HG03196 (cell line): ENCODE measurements at regions not wholly inside any gene's neighbourhood (a gene's known extent, or its start where the extent isn't known, plus 50 kb on each side); places are given as distances from the start of the nearest gene placed in this dataset.
"Not testable (repeated sequence)": the region's sequence is repeated elsewhere in the genome, so short reads cannot be mapped to it uniquely, and the experiment has no call there.

Experiments
- ATAC-seq: cut with Tn5 transposase; IDR thresholded peaks from one replicate; pipeline ENCODE4 v1.9.1; 2021; ENCODE audit not compliant: unreplicated experiment

- ATAC-seq, result no peak
These were observed 441.1 kb downstream of the SETD4 start for GRCh38 chr21:35619184-35619583.

GRCh38 chr21:35617491-35617890 is 442.8 kb downstream of the SETD4 start:
- no peak for ATAC-seq

- ATAC-seq, result no peak
These were observed 444.2 kb downstream of the SETD4 start for GRCh38 chr21:35616090-35616489.

- no peak for ATAC-seq
These were observed 445.0 kb downstream of the SETD4 start for GRCh38 chr21:35615325-35615724.

GRCh38 chr21:35614396-35614921 is 445.9 kb downstream of the SETD4 start:
- ATAC-seq, result no peak

GRCh38 chr21:35611708-35612132 is 448.6 kb downstream of the SETD4 start:
- no peak for ATAC-seq

GRCh38 chr21:35609263-35609662 is 451.1 kb downstream of the SETD4 start:
- ATAC-seq, result no peak

- ATAC-seq, result no peak
These were observed 452.9 kb downstream of the SETD4 start for GRCh38 chr21:35607406-35607805.

- ATAC-seq, result no peak
These were observed 453.7 kb downstream of the SETD4 start for GRCh38 chr21:35606578-35606977.

- ATAC-seq, result no peak
These were observed 454.2 kb downstream of the SETD4 start for GRCh38 chr21:35606146-35606545.

GRCh38 chr21:35603494-35603893 is 456.8 kb downstream of the SETD4 start:
- no peak for ATAC-seq

- no peak for ATAC-seq
These were observed 457.4 kb downstream of the SETD4 start for GRCh38 chr21:35602811-35603362.

- ATAC-seq, result no peak
These were observed 459.1 kb downstream of the SETD4 start for GRCh38 chr21:35601211-35601610.

- no peak for ATAC-seq
These were observed 461.2 kb downstream of the SETD4 start for GRCh38 chr21:35599164-35599563.

- no peak for ATAC-seq
These were observed 462.5 kb downstream of the SETD4 start for GRCh38 chr21:35597750-35598339.

- ATAC-seq, result no peak
These were observed 465.4 kb downstream of the SETD4 start for GRCh38 chr21:35594905-35595304.

- ATAC-seq, result no peak
These were observed 467.3 kb downstream of the SETD4 start for GRCh38 chr21:35593000-35593502.

- not testable (repeated sequence) for ATAC-seq
These were observed 470.0 kb downstream of the SETD4 start for GRCh38 chr21:35590284-35590683.

- no peak for ATAC-seq
These were observed 472.4 kb downstream of the SETD4 start for GRCh38 chr21:35587841-35588380.

GRCh38 chr21:35586305-35586704 is 474.0 kb downstream of the SETD4 start:
- ATAC-seq, result no peak

GRCh38 chr21:35585878-35586277 is 474.4 kb downstream of the SETD4 start:
- ATAC-seq, result no peak

- ATAC-seq, result no peak
These were observed 475.2 kb downstream of the SETD4 start for GRCh38 chr21:35585155-35585554.
